H7 (cell line): ENCODE measurements at regions not wholly inside any gene's neighbourhood (a gene's known extent, or its start where the extent isn't known, plus 50 kb on each side); places are given as distances from the start of the nearest gene placed in this dataset.

Source experiments
- DNase-seq: peaks from one replicate; pipeline ENCODE4 v3.0.0; 2012
- H3K27me3 ChIP-seq: 2 replicates; pipeline ENCODE4 v1.6.0; 2011; ENCODE audit warnings: mild to moderate bottlenecking, low read length; ENCODE audit not compliant: control insufficient read depth, insufficient read depth
- H3K36me3 ChIP-seq: replicated peaks from 2 replicates; pipeline ENCODE4 v1.5.1; 2011; ENCODE audit warnings: low read length; ENCODE audit not compliant: control insufficient read depth, insufficient read depth
- H3K4me3 ChIP-seq: 2 replicates; pipeline ENCODE4 v1.5.1; 2011; ENCODE audit warnings: low read depth, mild to moderate bottlenecking, control low read depth, low read length, moderate library complexity; ENCODE audit not compliant: insufficient read depth

DNA sequence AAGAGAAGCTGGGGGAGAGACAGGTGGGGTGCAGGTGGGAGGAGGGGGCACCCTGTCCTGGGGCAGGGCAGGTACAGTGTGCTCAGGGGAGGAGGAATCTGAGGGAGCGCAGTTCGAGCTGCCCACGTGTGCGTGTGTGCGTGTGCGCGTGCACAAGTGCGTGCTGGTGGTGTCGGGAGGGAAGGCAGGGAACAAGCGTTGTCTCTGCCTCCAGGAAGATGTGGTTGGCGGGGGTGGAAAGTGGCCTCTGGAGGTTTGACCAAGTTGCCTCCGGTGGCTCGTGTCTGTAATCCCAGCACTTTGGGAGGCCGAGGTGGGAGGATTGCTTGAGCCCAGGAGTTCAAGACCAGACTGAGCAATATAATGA lies 49.9 kb upstream of the THY1 start:
- Histone ChIP-seq H3K27me3 (no peaks in the 10 kb centered on the region), H3K4me3 (no peak overlapping the region), H3K36me3 (no peaks in the 10 kb centered on the region)
- DNase-seq: no peak
